ENCODE measurements at regions not wholly inside any gene's neighbourhood (a gene's known extent, or its start where the extent isn't known, plus 50 kb on each side); places are given as distances from the start of the nearest gene placed in this dataset.

DNA sequence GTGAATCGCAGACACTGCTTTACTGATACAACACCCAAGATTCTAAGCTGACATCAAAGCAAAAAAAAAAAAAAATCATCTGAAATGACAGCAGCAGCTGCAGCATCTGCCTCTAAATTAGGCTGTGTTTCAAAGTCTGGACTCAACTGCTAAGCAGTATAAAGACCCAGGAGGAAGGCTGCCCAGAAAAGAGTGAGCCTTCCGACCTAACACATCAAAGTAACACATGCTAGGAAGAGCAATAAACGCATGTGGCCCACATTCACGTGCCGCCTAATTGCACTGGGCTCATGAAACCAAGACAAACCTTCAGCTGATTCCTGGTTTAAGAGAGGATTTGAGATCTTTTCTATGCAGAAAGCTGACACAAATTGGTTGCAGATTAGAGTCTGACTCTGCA is 317.1 kb downstream of the ZIC4 start:
- TF ChIP-seq RAD21 (IDR thresholded peaks at IDR 0.05; ENCODE audit: low read depth) (no peak), POLR2A (IDR thresholded peaks at IDR 0.05; ENCODE audit: borderline replicate concordance, extremely low read depth, insufficient read depth, insufficient read length) (no peak), ELF1 (IDR thresholded peaks at IDR 0.05; ENCODE audit: borderline replicate concordance, low read depth) (no peak), POLR2AphosphoS5 (IDR thresholded peaks at IDR 0.05; ENCODE audit: low read depth, low read length) (no peak)
- TF ChIP-seq, protein P1, sequence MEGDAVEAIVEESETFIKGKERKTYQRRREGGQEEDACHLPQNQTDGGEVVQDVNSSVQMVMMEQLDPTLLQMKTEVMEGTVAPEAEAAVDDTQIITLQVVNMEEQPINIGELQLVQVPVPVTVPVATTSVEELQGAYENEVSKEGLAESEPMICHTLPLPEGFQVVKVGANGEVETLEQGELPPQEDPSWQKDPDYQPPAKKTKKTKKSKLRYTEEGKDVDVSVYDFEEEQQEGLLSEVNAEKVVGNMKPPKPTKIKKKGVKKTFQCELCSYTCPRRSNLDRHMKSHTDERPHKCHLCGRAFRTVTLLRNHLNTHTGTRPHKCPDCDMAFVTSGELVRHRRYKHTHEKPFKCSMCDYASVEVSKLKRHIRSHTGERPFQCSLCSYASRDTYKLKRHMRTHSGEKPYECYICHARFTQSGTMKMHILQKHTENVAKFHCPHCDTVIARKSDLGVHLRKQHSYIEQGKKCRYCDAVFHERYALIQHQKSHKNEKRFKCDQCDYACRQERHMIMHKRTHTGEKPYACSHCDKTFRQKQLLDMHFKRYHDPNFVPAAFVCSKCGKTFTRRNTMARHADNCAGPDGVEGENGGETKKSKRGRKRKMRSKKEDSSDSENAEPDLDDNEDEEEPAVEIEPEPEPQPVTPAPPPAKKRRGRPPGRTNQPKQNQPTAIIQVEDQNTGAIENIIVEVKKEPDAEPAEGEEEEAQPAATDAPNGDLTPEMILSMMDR (IDR thresholded peaks at IDR 0.05 in 2 of 3, conservative IDR thresholded peaks at IDR 0.05 in 1 of 3; ENCODE audit: borderline replicate concordance in 1 of 3, insufficient read depth in 1 of 3, low read depth in 2 of 3, low read length in 2 of 3), result no peak
- TF ChIP-seq, protein P2, sequence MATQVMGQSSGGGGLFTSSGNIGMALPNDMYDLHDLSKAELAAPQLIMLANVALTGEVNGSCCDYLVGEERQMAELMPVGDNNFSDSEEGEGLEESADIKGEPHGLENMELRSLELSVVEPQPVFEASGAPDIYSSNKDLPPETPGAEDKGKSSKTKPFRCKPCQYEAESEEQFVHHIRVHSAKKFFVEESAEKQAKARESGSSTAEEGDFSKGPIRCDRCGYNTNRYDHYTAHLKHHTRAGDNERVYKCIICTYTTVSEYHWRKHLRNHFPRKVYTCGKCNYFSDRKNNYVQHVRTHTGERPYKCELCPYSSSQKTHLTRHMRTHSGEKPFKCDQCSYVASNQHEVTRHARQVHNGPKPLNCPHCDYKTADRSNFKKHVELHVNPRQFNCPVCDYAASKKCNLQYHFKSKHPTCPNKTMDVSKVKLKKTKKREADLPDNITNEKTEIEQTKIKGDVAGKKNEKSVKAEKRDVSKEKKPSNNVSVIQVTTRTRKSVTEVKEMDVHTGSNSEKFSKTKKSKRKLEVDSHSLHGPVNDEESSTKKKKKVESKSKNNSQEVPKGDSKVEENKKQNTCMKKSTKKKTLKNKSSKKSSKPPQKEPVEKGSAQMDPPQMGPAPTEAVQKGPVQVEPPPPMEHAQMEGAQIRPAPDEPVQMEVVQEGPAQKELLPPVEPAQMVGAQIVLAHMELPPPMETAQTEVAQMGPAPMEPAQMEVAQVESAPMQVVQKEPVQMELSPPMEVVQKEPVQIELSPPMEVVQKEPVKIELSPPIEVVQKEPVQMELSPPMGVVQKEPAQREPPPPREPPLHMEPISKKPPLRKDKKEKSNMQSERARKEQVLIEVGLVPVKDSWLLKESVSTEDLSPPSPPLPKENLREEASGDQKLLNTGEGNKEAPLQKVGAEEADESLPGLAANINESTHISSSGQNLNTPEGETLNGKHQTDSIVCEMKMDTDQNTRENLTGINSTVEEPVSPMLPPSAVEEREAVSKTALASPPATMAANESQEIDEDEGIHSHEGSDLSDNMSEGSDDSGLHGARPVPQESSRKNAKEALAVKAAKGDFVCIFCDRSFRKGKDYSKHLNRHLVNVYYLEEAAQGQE (IDR thresholded peaks at IDR 0.05; ENCODE audit: low read depth), result no peak
